TTC549 (cell line): ENCODE measurements at regions not wholly inside any gene's neighbourhood (a gene's known extent, or its start where the extent isn't known, plus 50 kb on each side); places are given as distances from the start of the nearest gene placed in this dataset.

Source experiments
- FAIRE-seq: peaks from 2 replicates; lab custom pipeline; 2012; peaks lifted over from hg19 to GRCh38; lab: Jason Lieb, UNC

DNA sequence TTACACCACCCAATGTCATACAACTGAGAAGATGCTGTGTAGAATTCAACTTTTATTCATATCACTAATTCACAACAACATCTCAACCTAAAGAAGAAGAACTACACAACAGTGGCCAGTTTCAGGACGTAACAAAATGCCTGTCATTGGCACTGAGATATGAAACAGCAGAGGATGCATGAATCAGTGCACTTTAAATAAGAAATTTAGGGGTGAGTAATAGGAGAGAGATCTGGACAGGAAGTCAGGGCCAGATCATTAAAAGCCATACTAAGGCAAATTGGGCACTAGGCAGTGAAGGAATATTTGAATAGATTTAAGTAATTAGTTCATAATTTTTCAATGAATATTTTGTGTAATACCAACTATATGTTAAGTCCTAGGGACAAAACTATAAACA is 510.5 kb downstream of the PLPP3 start:
- FAIRE-seq: no peak

DNA sequence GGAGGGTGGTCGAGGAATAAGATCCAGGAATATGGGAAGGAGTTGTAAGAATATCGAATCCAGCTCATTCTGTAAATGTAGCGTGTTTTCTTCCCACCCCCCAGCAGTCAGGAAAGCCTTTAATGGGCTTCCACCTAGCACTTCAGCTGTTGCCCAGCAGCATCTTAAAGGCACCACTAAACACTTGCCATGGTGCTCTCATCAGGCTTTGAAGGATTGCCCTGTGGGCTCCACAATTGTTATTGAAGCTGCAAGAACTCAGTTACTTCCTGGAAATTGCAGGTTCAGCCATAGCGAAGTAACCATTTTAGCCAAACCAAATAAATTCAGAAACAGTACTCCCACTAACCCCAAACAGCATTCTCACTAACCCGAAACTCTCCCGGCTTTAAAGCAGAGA is 511.2 kb downstream of the PLPP3 start:
- no peak for FAIRE-seq

- FAIRE-seq: no peak
Observed at GRCh38 chr1:56065729-56066128, 513.6 kb downstream of the PLPP3 start.

- no peak for FAIRE-seq
Observed at GRCh38 chr1:56064705-56065104, 514.7 kb downstream of the PLPP3 start.

DNA sequence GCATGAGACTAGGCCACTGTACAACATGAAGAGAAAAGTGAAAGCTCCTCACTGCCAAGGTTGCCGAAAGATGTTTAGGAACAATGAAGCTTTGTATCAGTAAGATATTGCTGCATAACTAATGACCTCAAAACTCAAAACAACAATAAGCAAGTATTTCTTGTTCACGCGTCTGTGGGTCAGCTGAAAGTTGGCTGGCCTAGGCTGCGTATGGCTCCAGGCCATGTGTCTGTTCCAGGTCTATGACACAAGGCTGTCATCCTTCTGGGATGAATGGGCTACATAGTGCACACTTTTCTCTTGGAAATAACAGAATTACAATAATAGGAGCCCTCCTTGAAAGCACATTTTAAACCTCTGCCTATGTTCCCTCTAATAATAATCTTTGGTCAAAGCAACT is 515.9 kb downstream of the PLPP3 start:
- no peak for FAIRE-seq

GRCh38 chr1:56062625-56063024 is 516.7 kb downstream of the PLPP3 start:
- no peak for FAIRE-seq

- no peak for FAIRE-seq
Observed at GRCh38 chr1:56061824-56062223, 517.5 kb downstream of the PLPP3 start.

DNA sequence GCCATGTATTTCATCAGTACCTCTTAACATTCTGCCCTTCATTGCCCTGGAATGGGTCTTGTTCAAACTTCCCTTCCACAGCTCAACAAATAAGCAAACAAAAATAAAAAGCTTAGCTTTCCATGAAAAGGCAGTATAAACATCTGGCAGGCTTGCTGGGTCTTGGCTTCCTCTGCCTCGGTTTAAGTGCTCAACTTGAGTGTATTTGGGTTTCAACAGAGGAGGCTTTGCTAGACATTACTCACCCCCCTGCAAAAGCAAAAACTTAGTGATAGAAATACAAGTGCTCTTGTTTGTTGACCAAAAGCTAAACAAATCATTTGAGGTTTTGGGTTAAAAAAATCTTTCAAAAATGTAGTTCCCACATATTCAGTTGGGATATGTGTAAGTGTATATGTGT is 518.5 kb downstream of the PLPP3 start:
- no peak for FAIRE-seq

GRCh38 chr1:56057466-56058405 is 521.6 kb downstream of the PLPP3 start:
- no peak for FAIRE-seq

GRCh38 chr1:56056438-56057287 is 522.7 kb downstream of the PLPP3 start:
- no peak for FAIRE-seq

- FAIRE-seq: no peak
Observed at GRCh38 chr1:56054959-56055358, 524.4 kb downstream of the PLPP3 start.

GRCh38 chr1:56052041-56052440 is 527.3 kb downstream of the PLPP3 start:
- FAIRE-seq: no peak

- FAIRE-seq: no peak
Observed at GRCh38 chr1:56050911-56051310, 528.5 kb downstream of the PLPP3 start.

DNA sequence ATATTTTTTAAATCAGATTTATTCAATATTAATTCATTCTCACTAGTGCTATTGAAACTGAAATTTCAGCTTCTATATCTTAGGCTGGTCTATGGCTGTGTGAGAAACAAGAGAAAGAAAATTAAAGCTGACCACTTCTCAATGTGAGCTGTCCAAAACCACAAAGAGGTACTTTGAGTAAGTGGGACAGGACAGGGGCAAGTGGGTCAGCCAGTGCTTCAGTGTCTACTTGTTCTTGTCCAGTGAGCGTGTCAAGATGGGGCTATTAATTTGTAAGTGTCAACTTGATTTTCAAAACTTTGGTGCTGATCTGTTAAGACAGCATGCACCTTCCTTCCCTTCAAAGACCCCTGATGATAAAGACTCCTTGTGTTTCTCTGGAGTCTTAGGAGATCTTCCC is 533.9 kb downstream of the PLPP3 start:
- no peak for FAIRE-seq

DNA sequence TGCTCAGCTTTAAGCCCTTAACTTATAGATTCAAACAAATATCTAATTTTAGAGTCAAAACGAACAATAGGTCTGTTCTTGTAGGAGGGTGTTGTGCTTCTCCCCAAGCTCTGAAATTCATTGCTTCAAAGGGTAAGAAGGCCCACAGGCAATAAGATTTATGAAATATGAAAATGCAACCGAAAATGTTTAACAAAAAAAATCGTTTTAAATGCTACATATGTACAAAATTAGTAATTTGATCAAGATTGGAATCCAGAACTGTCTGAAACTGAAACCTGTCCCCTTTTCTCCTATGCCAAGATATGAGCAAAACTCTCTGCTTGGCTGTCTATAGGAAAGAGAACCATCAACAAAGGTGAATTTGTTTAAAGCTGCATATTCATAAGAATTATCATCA is 534.3 kb downstream of the PLPP3 start:
- no peak for FAIRE-seq

DNA sequence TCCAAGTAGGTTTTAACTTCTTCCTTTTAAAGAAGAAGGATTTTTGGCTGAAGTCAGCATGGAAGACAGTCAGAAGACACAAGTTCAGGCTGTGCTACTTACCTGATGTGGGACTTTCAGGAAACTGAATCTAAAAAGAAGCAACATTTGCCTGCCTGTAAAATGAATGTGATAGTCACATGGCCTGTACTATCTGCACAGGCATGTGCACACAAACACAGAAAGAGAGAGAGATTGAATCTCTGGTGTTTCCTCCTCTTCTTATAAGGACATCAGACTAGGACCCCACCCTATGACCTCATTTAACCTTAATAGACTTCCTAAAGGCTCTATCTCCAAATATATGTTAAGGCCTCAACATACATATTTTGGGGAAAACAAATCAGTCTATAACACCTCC is 542.9 kb downstream of the PLPP3 start:
- no peak for FAIRE-seq

DNA sequence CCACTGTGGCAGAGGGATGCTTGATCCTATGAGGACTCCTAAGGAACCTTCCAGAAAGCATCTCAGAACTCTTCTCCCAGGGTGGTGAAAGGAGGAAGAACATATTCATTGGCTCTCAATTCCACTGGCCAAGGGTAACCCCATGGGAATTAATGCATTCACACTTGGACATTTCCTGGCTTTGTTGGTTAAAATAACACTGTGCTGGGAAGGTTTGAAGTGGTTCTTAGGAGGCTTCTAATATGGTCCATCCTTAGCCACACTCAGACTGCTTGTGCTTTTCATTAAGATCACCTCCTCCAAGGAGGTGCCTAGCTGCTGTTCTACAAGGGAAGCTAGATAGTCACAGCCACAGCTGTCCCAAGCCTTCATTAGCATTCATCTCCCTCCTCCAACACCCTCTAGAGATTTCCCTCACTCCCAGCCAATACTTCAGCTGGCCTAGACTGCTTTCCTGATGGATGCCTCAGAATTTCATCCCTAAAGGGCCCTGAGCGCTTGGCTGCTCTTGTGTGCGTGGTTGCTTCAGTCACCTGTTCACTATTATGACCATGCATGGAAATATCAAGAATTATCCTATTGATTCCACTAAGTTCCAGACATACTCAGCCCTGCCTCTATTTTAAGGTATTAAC is 544.4 kb downstream of the PLPP3 start:
- FAIRE-seq: no peak

- no peak for FAIRE-seq
Observed at GRCh38 chr1:56034222-56034621, 545.1 kb downstream of the PLPP3 start.

GRCh38 chr1:56033321-56034037 is 545.9 kb downstream of the PLPP3 start:
- no peak for FAIRE-seq

GRCh38 chr1:56032096-56032676 is 547.2 kb downstream of the PLPP3 start:
- FAIRE-seq: no peak

- FAIRE-seq: no peak
Observed at GRCh38 chr1:56031001-56031400, 548.4 kb downstream of the PLPP3 start.
